HG03558 (cell line): ENCODE measurements at regions not wholly inside any gene's neighbourhood (a gene's known extent, or its start where the extent isn't known, plus 50 kb on each side); places are given as distances from the start of the nearest gene placed in this dataset.
"Not testable (repeated sequence)": the region's sequence is repeated elsewhere in the genome, so short reads cannot be mapped to it uniquely, and the experiment has no call there.

ENCODE experiments used
- ATAC-seq: cut with Tn5 transposase; IDR thresholded peaks from one replicate; pipeline ENCODE4 v1.9.1; 2021; ENCODE audit warnings: moderate number of reproducible peaks; ENCODE audit not compliant: unreplicated experiment; ENCODE audit errors: extremely low read depth

- not testable (repeated sequence) for ATAC-seq
Observed at GRCh38 chr6:163732014-163732351, 317.5 kb downstream of the QKI start.

DNA sequence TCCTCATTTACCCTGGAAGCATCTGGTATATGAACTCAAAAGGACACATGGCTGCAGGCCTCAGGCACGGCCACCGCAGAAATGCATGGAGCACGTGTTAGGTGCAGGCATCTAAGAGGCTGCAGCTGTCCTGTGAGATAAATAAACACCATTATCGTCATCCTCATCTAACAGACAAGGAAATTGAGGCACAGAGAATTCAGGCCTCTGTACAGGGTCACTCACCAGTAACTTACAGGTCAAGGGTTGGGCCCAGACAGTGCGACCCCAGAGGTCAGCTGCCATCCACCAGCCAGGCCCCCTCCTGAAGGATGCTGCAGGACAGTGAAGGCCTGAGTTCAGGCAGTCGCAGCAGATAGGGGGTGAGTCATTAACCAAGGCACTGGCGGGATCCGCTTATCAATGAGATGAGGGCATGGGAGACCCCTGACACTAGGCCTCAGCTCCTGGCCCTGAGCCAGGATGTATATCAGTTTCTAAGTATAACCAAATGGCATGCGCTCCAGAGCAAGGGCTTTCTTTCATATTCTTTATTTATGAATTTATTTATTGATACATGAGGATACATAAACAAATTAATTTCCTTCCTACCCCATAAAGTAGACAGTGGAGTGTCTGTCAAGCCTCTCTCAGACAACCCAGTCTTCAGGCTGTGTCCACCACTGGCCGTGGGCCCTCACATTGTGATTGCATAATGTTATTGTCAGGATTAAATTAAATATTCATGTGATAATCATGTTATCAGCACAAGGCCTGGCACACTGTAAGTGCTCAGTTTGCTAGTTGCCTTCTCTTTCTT is 316.9 kb downstream of the QKI start:
- no peak for ATAC-seq

DNA sequence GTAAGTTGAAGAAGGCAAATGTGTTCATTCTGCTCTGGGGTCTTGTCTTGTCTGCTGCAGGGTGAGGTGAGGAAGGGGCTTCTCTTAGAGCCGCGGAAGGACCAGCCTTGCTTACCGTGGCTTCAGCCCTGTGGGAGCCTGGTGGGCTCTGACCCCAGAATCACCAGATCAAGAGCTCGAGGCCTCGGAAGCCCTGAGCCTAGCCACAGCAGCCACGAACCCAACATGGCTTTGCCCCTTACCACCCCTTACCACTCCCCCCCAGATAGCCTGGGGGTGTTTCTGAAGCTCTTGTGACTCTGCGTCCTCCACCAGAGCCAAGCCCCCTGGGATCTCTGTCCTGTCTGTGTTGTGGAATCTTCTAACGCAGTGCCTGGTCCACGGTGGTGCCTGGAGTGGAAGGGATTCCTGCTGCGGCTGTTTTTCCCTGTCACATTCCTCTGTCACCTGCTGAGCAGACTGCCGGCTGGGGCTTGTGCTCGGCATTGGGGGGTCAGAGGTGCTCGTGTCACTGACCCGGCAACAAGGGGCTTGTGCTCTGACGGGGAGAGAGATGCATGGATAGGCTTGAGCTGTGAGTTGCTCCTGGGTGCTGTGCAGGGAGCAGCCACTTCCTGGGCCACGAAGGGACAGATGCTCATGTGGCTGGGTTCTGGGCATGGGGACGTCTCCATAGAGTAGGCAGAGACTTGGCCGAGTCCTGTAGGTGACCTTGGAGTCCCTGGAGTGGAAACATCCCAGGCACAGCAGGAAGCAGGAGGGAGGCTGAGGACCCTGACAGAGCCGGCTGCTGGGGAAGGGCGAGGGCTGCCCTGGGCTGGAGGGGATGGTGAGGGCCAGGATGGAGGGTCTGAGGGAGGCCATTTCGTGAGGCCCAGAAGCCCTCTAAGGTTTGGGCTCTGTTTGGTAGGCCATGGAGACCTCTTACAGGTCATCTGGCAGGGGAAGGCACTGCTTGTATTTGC is 316.0 kb downstream of the QKI start:
- ATAC-seq = no peak

DNA sequence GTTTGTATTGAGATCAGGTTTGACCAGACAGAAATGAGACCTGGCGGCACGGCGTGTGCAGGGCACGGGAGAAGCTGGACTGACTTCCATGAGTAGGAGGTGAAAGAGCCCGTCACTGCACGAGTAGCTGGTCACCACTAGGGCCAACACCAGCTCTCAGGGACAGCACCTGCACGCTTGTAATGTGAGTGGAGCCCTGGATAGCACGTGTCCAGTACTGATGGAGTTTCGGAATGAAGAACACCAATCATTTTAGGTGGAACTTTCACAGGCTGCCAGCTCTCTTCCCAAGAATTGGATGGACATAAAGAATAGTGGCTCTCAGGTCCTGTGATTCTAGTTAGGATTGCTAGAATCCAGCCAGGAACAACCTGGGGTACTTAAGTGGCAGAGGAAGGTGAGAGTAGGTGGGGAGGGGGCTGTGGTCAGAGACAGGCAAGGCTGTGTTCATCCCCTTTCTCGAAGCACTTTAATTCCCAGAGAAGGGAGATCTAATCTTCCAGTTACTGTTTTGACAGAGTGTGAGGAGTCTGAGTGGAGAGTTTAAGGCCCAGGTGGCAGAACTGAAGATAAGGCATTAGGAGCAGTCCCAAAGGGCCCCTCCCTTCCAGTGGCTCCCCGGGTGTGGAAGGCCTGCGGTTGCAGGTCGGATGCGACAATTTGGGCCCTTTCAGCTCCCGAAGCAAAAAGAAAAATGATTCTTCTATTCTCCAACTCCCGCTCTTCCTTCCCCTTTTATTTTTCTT is 314.8 kb downstream of the QKI start:
- ATAC-seq = no peak

DNA sequence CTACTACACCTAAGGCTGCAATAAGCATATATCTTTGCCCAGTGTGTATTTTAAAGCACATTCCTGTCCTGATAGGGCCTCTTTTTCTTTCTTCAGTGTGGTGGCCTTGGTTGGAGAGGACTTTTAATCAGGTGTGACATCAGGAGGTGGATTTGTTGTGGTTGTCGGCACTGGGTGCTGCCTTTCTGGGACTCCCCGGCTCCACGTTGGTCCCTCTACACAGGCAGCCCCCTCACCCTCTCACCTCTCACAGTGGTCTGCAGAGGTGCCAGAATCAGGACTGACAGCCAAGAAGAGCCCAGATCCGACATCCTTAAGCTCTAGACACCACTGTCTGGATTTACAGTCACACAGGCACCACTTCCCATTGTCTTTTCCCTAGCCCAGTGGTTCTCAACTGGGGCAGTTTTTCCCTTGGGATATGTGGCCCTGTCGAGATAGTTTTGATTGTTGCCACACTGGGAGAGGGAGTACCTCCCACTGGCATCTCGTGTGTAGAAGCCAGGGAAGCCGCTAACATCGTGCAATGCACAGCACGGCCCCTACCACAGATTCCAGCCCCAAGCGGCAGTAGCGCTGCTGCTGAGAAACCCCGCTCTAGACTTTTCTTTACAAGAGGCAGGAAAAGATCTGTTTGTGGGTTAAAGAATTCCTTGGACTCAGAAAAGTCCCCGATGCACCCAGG is 314.1 kb downstream of the QKI start:
- ATAC-seq = no peak

DNA sequence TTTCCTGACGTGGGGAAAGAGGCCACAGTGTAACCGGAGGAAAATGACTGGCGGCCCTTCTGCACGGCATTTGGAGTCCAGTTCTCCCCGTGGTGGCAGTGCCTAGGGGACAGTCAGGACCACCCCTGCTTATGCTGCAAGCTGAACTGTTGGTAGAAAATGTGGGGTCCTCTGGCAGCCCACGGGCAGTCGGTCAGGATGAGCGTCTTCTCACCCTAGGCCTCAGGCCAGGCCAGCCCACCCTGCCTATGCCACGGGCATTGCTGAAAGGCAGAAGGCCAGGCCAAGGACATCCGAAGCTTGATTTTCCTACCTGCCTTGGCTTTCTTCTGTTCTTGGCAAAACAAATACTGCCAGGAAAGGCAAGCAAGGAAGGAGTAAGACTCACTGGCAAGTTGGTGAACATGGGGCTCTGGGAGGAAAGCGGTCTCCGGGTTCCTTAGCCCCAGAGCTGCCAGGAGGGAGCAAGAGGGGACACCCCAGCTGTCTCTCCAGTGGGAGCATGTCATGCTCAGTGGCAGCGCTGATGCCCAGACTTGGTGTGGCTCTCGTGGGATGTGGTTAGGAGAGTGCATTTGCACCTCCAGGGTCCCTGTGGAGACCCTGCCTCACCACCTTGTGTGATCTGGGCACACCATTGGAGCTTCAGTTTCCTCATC is 311.6 kb downstream of the QKI start:
- no peak for ATAC-seq

GRCh38 chr6:163725008-163725941 is 310.8 kb downstream of the QKI start:
- no peak for ATAC-seq

- ATAC-seq = no peak
Observed at GRCh38 chr6:163724196-163724595, 309.7 kb downstream of the QKI start.

- ATAC-seq = no peak
Observed at GRCh38 chr6:163723759-163724158, 309.2 kb downstream of the QKI start.

GRCh38 chr6:163721922-163722692 is 307.6 kb downstream of the QKI start:
- no peak for ATAC-seq

- ATAC-seq = no peak
Observed at GRCh38 chr6:163721435-163721834, 306.9 kb downstream of the QKI start.

- ATAC-seq = no peak
Observed at GRCh38 chr6:163720460-163721235, 306.1 kb downstream of the QKI start.

DNA sequence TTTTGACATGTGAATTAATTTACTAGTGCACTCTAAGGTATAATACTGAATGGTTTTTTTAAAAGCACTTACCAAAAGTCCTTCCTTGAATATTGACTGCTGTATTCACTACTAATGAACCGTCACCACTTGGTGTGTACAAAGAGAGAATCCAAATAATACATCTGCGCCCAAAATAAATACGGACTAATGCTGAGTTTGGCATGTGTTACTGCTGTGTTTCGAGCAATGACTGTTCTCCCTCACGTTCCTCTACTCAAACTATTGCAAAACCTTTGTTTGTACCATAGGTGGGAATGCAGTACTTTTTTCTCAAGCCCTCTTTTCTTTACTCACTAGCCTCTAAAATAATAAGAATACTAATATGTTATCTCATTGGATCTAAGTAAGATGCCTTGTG is 305.5 kb downstream of the QKI start:
- ATAC-seq = no peak

- no peak for ATAC-seq
Observed at GRCh38 chr6:163719028-163719742, 304.7 kb downstream of the QKI start.

- no peak for ATAC-seq
Observed at GRCh38 chr6:163718537-163718936, 304.0 kb downstream of the QKI start.

DNA sequence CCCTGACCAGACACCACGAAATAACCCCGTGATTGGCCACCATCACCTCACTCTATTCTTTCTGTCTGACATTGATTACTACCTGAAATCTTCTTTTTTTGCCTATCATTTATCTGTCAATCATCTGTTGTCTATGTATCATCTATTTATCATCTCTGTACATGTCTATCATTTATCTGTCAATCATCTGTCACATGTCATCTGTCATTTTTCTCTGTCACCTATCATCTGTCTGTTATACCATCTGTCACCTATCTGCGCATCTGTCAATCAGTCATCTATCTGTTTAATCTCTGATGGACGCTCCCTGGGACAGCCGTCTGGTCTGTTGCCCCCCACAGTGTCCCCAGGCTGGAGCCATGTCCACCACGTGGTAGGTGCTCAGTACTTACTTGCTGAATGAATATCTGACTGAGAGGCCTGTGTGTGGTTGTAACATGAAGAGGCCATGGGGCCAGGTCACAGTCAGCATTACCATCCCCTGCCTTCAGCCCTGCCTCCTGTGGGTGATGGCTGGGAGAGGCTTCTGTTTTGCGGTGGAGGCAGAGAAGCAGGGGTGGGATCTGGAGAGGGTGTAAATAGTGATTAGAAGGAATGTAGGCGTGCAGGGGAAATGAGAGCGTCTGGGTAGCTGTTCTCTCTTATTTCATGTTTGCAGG is 302.7 kb downstream of the QKI start:
- no peak for ATAC-seq
